ENCODE measurements at regions not wholly inside any gene's neighbourhood (a gene's known extent, or its start where the extent isn't known, plus 50 kb on each side); places are given as distances from the start of the nearest gene placed in this dataset.

- no peaks in the 10 kb centered on the region for H3K27me3 ChIP-seq (ENCODE audit: insufficient read depth, low read length)
- no peaks in the 10 kb centered on the region for H3K4me1 ChIP-seq (ENCODE audit: insufficient read depth, low read length)
- H3K9me3 ChIP-seq (ENCODE audit: low read depth, low read length): no peaks in the 10 kb centered on the region
- H3K4me3 ChIP-seq (ENCODE audit: low read length): no peak overlapping the region
These were observed 380.0 kb upstream of the ACVR2A start for GRCh38 chr2:147464737-147465357.

DNA sequence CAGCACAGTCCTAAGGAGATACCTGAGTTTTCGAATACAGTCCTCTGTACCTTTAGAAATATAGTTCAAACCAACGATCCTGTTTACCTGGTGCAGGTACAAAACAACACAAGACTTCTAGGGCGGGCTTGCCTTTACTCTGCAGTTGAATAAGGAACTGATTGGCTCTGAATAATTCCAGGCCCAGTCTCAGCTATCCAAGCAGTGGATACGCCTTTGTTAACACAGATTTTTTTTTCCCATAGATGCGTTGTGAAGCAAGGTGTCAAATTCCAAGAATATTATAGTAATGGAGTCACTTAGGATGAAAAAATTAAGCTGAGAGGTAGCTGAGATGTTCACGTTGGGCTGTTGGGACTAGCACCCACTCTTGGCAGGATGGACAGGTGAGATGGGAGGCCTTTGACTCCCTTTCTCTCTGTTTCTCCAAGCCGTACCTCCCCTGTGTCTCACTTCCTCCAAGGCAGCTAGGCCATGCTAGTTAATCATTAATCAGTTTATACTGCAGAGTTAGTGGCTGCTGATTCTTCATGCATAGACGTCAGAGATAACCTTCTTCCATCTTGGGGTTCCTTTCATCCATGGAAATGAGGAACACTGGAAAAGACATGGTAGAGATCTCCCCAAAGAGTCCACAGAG is 380.8 kb upstream of the ACVR2A start:
- Histone ChIP-seq H3K9me3 (ENCODE audit: low read depth, low read length) (no peaks in the 10 kb centered on the region), H3K4me1 (ENCODE audit: insufficient read depth, low read length) (no peaks in the 10 kb centered on the region), H3K27me3 (ENCODE audit: insufficient read depth, low read length) (no peaks in the 10 kb centered on the region), H3K4me3 (ENCODE audit: low read length) (no peak overlapping the region)

DNA sequence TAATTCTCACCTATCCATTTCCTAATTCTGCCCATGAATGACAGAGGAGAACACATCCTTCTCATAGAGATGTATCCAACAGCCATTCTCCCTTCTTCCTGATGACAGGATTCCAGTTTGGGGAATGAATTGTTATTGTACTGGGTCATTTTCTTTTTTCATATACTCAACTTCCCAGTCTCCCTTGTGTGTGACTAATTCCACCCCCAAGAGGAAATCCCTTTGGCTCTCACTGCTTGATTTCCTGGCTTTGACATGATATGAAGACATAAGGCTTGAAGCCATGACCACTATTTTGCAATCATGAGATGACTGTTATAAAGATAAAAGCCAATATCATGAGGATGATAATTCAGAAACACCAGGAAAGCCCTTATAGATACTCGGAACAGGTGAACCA is 384.7 kb upstream of the ACVR2A start:
- H3K9me3 ChIP-seq (ENCODE audit: low read depth, low read length): no peaks in the 10 kb centered on the region
- H3K27me3 ChIP-seq (ENCODE audit: insufficient read depth, low read length): no peaks in the 10 kb centered on the region
- H3K4me1 ChIP-seq (ENCODE audit: insufficient read depth, low read length): no peaks in the 10 kb centered on the region
- H3K4me3 ChIP-seq (ENCODE audit: low read length): no peak overlapping the region

DNA sequence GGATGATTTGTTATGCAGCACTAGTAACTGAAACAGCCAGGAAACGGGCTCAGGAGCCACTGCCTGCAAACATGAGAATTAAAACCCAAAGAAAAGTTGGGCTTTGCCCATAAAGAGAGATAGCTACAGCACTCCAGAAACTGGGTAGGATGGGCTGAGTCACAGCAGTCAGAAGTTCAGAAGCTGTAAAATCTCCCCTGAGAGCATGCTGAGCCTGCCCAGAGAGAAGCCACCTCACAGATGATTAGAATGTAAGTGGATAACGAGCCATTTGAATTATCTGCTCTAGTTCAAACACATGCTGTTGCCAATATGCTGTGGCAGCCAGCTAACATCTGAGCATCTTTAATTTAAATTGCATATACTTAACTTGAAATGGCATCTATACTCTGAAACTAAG is 388.1 kb upstream of the ACVR2A start:
- no peaks in the 10 kb centered on the region for H3K4me1 ChIP-seq (ENCODE audit: insufficient read depth, low read length)
- H3K4me3 ChIP-seq (ENCODE audit: low read length): no peak overlapping the region
- no peaks in the 10 kb centered on the region for H3K9me3 ChIP-seq (ENCODE audit: low read depth, low read length)
- no peaks in the 10 kb centered on the region for H3K27me3 ChIP-seq (ENCODE audit: insufficient read depth, low read length)

- Histone ChIP-seq H3K9me3 (ENCODE audit: low read depth, low read length) (no peaks in the 10 kb centered on the region), H3K27me3 (ENCODE audit: insufficient read depth, low read length) (no peaks in the 10 kb centered on the region), H3K4me1 (ENCODE audit: insufficient read depth, low read length) (no peaks in the 10 kb centered on the region), H3K4me3 (ENCODE audit: low read length) (no peak overlapping the region)
These were observed 392.8 kb upstream of the ACVR2A start for GRCh38 chr2:147451902-147452515.

- Histone ChIP-seq H3K4me1 (ENCODE audit: insufficient read depth, low read length) (no peaks in the 10 kb centered on the region), H3K9me3 (ENCODE audit: low read depth, low read length) (no peaks in the 10 kb centered on the region), H3K4me3 (ENCODE audit: low read length) (no peak overlapping the region), H3K27me3 (ENCODE audit: insufficient read depth, low read length) (no peaks in the 10 kb centered on the region)
These were observed 393.9 kb upstream of the ACVR2A start for GRCh38 chr2:147450661-147451510.

DNA sequence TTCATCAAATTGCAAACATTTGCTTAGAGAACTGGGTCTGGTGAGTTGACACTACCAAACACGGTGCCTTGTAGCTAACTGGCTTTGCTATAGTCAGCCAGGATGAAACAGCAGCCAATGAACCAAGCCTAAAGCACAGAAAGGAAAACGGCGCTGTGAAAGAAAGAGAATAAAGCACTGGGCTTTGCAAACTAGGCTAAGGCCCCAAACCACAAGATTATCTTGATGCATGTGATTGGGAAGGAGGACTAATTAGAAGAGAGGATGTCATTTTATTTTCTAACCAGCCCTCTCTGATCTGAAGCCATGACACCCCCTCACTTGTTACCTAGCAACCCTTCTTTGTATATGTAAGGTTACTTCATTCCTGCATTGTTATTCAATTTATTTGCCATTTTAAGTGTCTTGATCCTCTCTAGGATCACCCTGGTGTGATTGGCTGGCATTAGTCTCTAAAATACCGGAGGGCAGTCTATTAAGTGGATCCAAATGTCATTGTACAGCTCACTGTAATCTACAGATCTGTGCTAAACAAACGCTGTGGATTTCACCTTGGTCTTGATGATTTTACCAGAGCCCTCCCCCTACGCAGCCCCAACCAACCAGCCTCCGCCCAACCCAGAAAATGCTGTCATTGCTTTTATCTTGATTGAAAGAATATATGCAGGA is 395.4 kb upstream of the ACVR2A start:
- H3K9me3 ChIP-seq (ENCODE audit: low read depth, low read length): no peaks in the 10 kb centered on the region
- H3K4me1 ChIP-seq (ENCODE audit: insufficient read depth, low read length): no peaks in the 10 kb centered on the region
- H3K27me3 ChIP-seq (ENCODE audit: insufficient read depth, low read length): no peaks in the 10 kb centered on the region
- no peak overlapping the region for H3K4me3 ChIP-seq (ENCODE audit: low read length)

- H3K9me3 ChIP-seq (ENCODE audit: low read depth, low read length): no peaks in the 10 kb centered on the region
- H3K4me3 ChIP-seq (ENCODE audit: low read length): no peak overlapping the region
- H3K27me3 ChIP-seq (ENCODE audit: insufficient read depth, low read length): no peaks in the 10 kb centered on the region
- H3K4me1 ChIP-seq (ENCODE audit: insufficient read depth, low read length): no peaks in the 10 kb centered on the region
These were observed 402.0 kb upstream of the ACVR2A start for GRCh38 chr2:147442816-147443215.

GRCh38 chr2:147441182-147441581 is 403.6 kb upstream of the ACVR2A start:
- no peaks in the 10 kb centered on the region for H3K27me3 ChIP-seq (ENCODE audit: insufficient read depth, low read length)
- no peaks in the 10 kb centered on the region for H3K4me1 ChIP-seq (ENCODE audit: insufficient read depth, low read length)
- no peaks in the 10 kb centered on the region for H3K9me3 ChIP-seq (ENCODE audit: low read depth, low read length)
- no peak overlapping the region for H3K4me3 ChIP-seq (ENCODE audit: low read length)

- no peaks in the 10 kb centered on the region for H3K27me3 ChIP-seq (ENCODE audit: insufficient read depth, low read length)
- no peaks in the 10 kb centered on the region for H3K9me3 ChIP-seq (ENCODE audit: low read depth, low read length)
- H3K4me1 ChIP-seq (ENCODE audit: insufficient read depth, low read length): no peaks in the 10 kb centered on the region
- H3K4me3 ChIP-seq (ENCODE audit: low read length): no peak overlapping the region
These were observed 404.1 kb upstream of the ACVR2A start for GRCh38 chr2:147440734-147441133.

- H3K4me3 ChIP-seq (ENCODE audit: low read length): no peak overlapping the region
- no peaks in the 10 kb centered on the region for H3K9me3 ChIP-seq (ENCODE audit: low read depth, low read length)
- no peaks in the 10 kb centered on the region for H3K27me3 ChIP-seq (ENCODE audit: insufficient read depth, low read length)
- H3K4me1 ChIP-seq (ENCODE audit: insufficient read depth, low read length): no peaks in the 10 kb centered on the region
These were observed 404.8 kb upstream of the ACVR2A start for GRCh38 chr2:147439986-147440385.

DNA sequence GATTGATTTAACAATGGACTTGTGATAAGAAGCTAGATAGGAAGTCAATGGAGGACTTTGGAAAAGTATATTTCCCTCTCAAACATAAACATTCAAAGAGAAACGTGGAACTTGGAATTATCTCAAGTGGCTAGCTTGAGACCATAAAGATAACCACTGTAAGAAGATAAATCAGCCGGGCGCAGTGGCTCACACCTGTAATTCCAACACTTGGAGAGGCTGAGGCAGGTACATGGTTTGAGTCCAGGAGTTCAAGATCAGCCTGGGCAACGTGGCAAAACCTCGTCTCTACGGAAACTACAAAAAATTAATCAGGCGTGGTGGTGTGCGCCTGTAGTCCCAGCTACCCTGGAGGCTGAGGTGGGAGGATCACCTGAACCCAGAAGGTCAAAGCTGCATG is 405.9 kb upstream of the ACVR2A start:
- Histone ChIP-seq H3K9me3 (ENCODE audit: low read depth, low read length) (no peaks in the 10 kb centered on the region), H3K4me1 (ENCODE audit: insufficient read depth, low read length) (no peaks in the 10 kb centered on the region), H3K27me3 (ENCODE audit: insufficient read depth, low read length) (no peaks in the 10 kb centered on the region), H3K4me3 (ENCODE audit: low read length) (no peak overlapping the region)

DNA sequence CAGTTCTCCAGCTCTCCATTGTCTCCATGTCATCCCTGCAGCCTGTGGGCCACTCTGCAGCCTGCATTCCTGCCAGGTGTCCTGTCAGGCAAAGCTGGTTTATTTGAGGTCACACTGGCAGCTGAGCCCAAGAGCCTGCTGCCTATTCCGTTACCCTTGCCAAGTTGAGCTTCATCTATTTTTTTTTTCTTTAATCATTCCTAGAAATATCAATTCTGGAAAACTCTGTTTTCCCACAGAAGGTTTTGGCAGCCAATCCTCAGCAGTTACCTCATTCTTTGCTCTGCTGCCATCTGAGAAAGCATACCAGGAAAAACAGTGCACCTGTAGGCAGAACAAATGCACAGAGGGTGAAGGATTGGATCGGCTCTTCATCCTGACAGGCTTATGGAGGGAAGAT is 411.0 kb upstream of the ACVR2A start:
- H3K4me1 ChIP-seq (ENCODE audit: insufficient read depth, low read length): no peaks in the 10 kb centered on the region
- no peaks in the 10 kb centered on the region for H3K9me3 ChIP-seq (ENCODE audit: low read depth, low read length)
- no peak overlapping the region for H3K4me3 ChIP-seq (ENCODE audit: low read length)
- no peaks in the 10 kb centered on the region for H3K27me3 ChIP-seq (ENCODE audit: insufficient read depth, low read length)

DNA sequence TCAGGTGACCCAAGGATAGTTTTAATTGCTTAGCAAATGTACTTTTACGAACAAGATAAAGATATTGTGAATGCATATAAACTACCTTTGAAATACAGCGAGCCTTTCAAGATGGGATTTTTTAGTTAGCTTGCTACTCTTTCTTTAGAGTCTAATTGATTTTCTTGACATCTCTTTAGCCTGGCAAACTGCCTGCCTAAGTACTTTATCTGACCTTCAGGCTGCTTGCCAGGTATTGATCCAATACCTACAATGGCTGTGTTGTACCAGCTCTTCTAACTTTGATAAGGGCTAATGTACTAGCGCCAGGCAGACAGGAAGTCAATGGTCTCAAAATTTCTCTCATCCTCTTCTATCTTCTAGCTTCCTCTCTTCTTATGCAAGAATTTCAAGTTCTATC is 414.4 kb upstream of the ACVR2A start:
- Histone ChIP-seq H3K4me3 (ENCODE audit: low read length) (no peak overlapping the region), H3K9me3 (ENCODE audit: low read depth, low read length) (no peaks in the 10 kb centered on the region), H3K4me1 (ENCODE audit: insufficient read depth, low read length) (no peaks in the 10 kb centered on the region), H3K27me3 (ENCODE audit: insufficient read depth, low read length) (no peaks in the 10 kb centered on the region)

All from mononuclear cell (primary cell).